Upper lobe of right lung (tissue), 1 donor: ENCODE measurements at regions not wholly inside any gene's neighbourhood (a gene's known extent, or its start where the extent isn't known, plus 50 kb on each side); places are given as distances from the start of the nearest gene placed in this dataset.

Source experiments
- ATAC-seq: fragments of 200-7000 bp; cut with Tn5 transposase; one replicate; pipeline ENCODE4 v1.9.1; 2020; ENCODE audit warnings: mild to moderate bottlenecking, moderate library complexity
- DNase-seq: peaks from one replicate; pipeline ENCODE4 v3.0.0-alpha.2; 2020
- H3K27ac ChIP-seq: fragments of 200-600 bp; one replicate; pipeline ENCODE4 v1.8.0; 2022
- H3K27me3 ChIP-seq: fragments of 200-600 bp; one replicate; pipeline ENCODE4 v1.8.0; 2022; ENCODE audit warnings: mild to moderate bottlenecking
- H3K36me3 ChIP-seq: fragments of 200-600 bp; one replicate; pipeline ENCODE4 v1.8.0; 2022
- H3K4me1 ChIP-seq: fragments of 200-600 bp; one replicate; pipeline ENCODE4 v1.8.0; 2022
- H3K4me3 ChIP-seq: fragments of 200-600 bp; one replicate; pipeline ENCODE4 v1.8.0; 2022; ENCODE audit warnings: mild to moderate bottlenecking
- H3K9me3 ChIP-seq: fragments of 200-600 bp; one replicate; pipeline ENCODE4 v1.8.0; 2022
- intact Hi-C: fragments of 100-400 bp; cut with DNase I; formaldehyde crosslinking; loops from one replicate; pipeline ENCODE4 v1.11.0; 2022
- TF ChIP-seq, protein P1 (sequence below): fragments of 200-600 bp; IDR thresholded peaks from one replicate; pipeline ENCODE4 v1.8.0; 2022; ENCODE audit warnings: antibody characterized with exemption
- donor health status: DM: no; HTN: yes; CAD: no; lungs with severe emphysema.

DNA sequence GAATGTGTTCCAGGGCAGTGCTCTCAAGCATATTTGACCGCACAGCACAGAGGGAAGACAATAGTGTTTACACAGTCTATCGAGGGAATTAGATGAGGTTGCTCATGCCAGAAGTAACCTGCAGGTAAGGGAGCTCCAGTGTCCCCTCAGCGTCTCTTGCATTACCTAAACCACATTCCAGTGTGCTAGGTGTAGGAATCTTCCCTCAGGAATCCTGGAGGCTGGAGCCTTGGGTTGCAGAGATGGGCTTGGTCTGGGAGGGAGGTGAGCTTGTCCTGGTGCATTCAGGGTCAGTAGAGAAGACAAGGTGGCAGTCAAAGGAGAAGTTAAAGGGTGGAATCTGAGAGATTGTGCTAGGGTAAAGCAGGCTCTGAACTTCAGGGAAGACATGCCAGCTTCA is 56.3 kb downstream of the SOX14 start:
- H3K27me3 ChIP-seq: no peaks in the 10 kb centered on the region
- DNase-seq: no peak
- H3K9me3 ChIP-seq: no peaks in the 10 kb centered on the region
- H3K4me1 ChIP-seq: no peaks in the 10 kb centered on the region
- no peak overlapping the region for H3K27ac ChIP-seq
- no peak for ATAC-seq
- TF ChIP-seq, protein P1, sequence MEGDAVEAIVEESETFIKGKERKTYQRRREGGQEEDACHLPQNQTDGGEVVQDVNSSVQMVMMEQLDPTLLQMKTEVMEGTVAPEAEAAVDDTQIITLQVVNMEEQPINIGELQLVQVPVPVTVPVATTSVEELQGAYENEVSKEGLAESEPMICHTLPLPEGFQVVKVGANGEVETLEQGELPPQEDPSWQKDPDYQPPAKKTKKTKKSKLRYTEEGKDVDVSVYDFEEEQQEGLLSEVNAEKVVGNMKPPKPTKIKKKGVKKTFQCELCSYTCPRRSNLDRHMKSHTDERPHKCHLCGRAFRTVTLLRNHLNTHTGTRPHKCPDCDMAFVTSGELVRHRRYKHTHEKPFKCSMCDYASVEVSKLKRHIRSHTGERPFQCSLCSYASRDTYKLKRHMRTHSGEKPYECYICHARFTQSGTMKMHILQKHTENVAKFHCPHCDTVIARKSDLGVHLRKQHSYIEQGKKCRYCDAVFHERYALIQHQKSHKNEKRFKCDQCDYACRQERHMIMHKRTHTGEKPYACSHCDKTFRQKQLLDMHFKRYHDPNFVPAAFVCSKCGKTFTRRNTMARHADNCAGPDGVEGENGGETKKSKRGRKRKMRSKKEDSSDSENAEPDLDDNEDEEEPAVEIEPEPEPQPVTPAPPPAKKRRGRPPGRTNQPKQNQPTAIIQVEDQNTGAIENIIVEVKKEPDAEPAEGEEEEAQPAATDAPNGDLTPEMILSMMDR: no peak
- no peak overlapping the region for H3K4me3 ChIP-seq
- no peaks in the 10 kb centered on the region for H3K36me3 ChIP-seq
- intact Hi-C loops: no loop called here

DNA sequence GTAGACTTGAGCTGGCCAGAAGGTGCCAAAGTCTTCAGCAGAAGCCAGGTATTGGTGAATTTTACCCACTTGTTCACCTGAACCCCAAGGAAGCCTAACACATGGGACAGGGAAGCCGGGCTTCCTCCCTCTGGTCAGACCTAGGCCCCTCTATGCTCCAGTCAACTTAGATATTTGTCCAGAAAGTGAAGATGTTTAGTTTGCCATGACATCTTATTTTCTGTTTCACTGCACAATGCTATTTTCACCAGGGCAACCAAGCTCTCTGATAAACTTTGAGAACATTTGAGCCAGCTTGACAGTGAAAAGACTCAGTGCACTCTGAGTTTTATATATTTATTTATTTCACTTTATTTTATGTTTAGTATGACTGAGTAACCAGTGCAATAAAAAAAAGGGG is 71.0 kb downstream of the SOX14 start:
- no peaks in the 10 kb centered on the region for H3K9me3 ChIP-seq

GRCh38 chr3:137845194-137845593 is 81.1 kb downstream of the SOX14 start:
- Histone ChIP-seq H3K27ac (no peak overlapping the region), H3K36me3 (no peaks in the 10 kb centered on the region), H3K9me3 (no peaks in the 10 kb centered on the region), H3K4me1 (no peaks in the 10 kb centered on the region), H3K27me3 (no peaks in the 10 kb centered on the region), H3K4me3 (no peak overlapping the region)
- TF ChIP-seq, protein P1: no peak
- ATAC-seq (no peak), DNase-seq (no peak)
- intact Hi-C loops: no loop called here

More for the DNA sequence above, 71.0 kb downstream of the SOX14 start:
- TF ChIP-seq, protein P1: no peak
- H3K4me1 ChIP-seq: no peaks in the 10 kb centered on the region
- H3K27me3 ChIP-seq: no peaks in the 10 kb centered on the region
- ATAC-seq (no peak), DNase-seq (no peak)
- no peak overlapping the region for H3K4me3 ChIP-seq
- no peak overlapping the region for H3K27ac ChIP-seq
- no peaks in the 10 kb centered on the region for H3K36me3 ChIP-seq
- intact Hi-C loops: no loop called here

GRCh38 chr3:137845666-137846065 is 81.6 kb downstream of the SOX14 start:
- TF ChIP-seq, protein P1: no peak
- DNase-seq (no peak), ATAC-seq (no peak)
- H3K9me3 ChIP-seq: no peaks in the 10 kb centered on the region
- intact Hi-C loops: no loop called here
- no peaks in the 10 kb centered on the region for H3K27me3 ChIP-seq
- H3K4me3 ChIP-seq: no peak overlapping the region
- no peaks in the 10 kb centered on the region for H3K4me1 ChIP-seq
- H3K27ac ChIP-seq: no peak overlapping the region
- no peaks in the 10 kb centered on the region for H3K36me3 ChIP-seq

DNA sequence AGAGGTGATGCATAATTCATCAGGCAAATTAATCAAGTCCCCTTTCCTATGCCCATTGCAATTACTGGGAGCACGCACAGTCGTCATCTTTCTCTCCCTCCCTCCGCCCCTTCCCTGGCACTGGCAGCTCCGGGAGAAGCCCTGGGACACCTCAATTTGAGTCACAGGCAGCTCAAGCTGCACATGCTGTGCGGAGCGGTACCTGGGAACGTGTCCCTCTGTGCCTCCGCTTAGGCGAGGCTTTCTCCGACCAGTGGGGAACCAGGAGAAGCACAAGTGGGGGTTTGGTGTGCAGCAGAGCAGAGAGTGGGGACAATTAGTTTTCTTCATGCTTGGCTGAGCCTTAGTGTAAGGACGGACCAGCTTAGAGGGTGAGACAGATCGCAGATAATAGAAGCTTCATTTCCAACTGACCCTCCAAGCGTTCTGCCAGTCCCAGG is 88.3 kb downstream of the SOX14 start:
- no peaks in the 10 kb centered on the region for H3K36me3 ChIP-seq
- TF ChIP-seq, protein P1: no peak
- DNase-seq: no peak
- no peak for ATAC-seq
- H3K4me3 ChIP-seq: no peak overlapping the region
- no peaks in the 10 kb centered on the region for H3K4me1 ChIP-seq
- no peaks in the 10 kb centered on the region for H3K27me3 ChIP-seq
- no peaks in the 10 kb centered on the region for H3K9me3 ChIP-seq
- H3K27ac ChIP-seq: no peak overlapping the region
- intact Hi-C loops: no loop called here
